CD14-positive monocyte (primary cell): ENCODE measurements at regions not wholly inside any gene's neighbourhood (a gene's known extent, or its start where the extent isn't known, plus 50 kb on each side); places are given as distances from the start of the nearest gene placed in this dataset.

Experiments used
- DNase-seq, 3 donors: peaks; one replicate each; pipeline ENCODE4 v3.0.0-alpha.2; 2011 to 2022
- H2AFZ ChIP-seq: 2 replicates; pipeline ENCODE4 v1.6.0; 2012; ENCODE audit warnings: mild to moderate bottlenecking, low read depth, low read length, inconsistent platforms; ENCODE audit not compliant: insufficient read depth, poor library complexity, severe bottlenecking
- H3K27ac ChIP-seq, 2 donors: 1 replicate in 1 of 2; 2 replicates in 1 of 2; pipeline ENCODE4 v1.5.1; 2012 to 2013; ENCODE audit warnings: low read length in 2 of 2, control low read depth in 1 of 2, inconsistent platforms in 1 of 2, low read depth in 1 of 2, mild to moderate bottlenecking in 1 of 2
- H3K27me3 ChIP-seq, 2 donors: one replicate each; pipeline versions ENCODE4 v1.6.0 to v1.6.1; 2011 to 2013; ENCODE audit warnings: low read length in 2 of 2; ENCODE audit not compliant: control insufficient read depth in 2 of 2, insufficient read depth in 2 of 2
- H3K36me3 ChIP-seq, 2 donors: replicated peaks in 1 of 2; 1 replicate in 1 of 2; 2 replicates in 1 of 2; pipeline versions ENCODE4 v1.5.1 to v1.6.1; 2012 to 2013; ENCODE audit warnings: low read length in 2 of 2, control low read depth in 1 of 2, inconsistent platforms in 1 of 2, mild to moderate bottlenecking in 1 of 2; ENCODE audit not compliant: insufficient read depth in 2 of 2, control insufficient read depth in 1 of 2
- H3K4me1 ChIP-seq, 2 donors: 1 replicate in 1 of 2; 2 replicates in 1 of 2; pipeline versions ENCODE4 v1.5.1 to v1.6.1; 2012 to 2013; ENCODE audit warnings: low read length in 2 of 2, control low read depth in 1 of 2, inconsistent platforms in 1 of 2, mild to moderate bottlenecking in 1 of 2, moderate library complexity in 1 of 2; ENCODE audit not compliant: insufficient read depth in 2 of 2, control insufficient read depth in 1 of 2
- H3K4me2 ChIP-seq: replicated peaks from 2 replicates; pipeline ENCODE3; 2012; ENCODE audit warnings: low read length, moderate library complexity, mild to moderate bottlenecking; ENCODE audit not compliant: poor library complexity, severe bottlenecking; ENCODE audit errors: extremely low read depth
- H3K4me3 ChIP-seq, 3 experiments: fragments of 200-600 bp in 1 of 3; sonication (generic) in 1 of 3; replicated peaks in 1 of 3; 1 replicate in 2 of 3; 2 replicates in 1 of 3; pipeline ENCODE4 v1.5.1; 2011 to 2013; ENCODE audit warnings: low read length in 3 of 3, mild to moderate bottlenecking in 3 of 3, control low read depth in 2 of 3, low read depth in 2 of 3, inconsistent platforms in 1 of 3, moderate library complexity in 1 of 3
- H3K79me2 ChIP-seq: 2 replicates; pipeline ENCODE4 v1.6.0; 2012; ENCODE audit warnings: mild to moderate bottlenecking, control low read depth, inconsistent platforms, low read length, moderate library complexity; ENCODE audit not compliant: insufficient read depth
- H3K9ac ChIP-seq: 2 replicates; pipeline ENCODE4 v1.6.0; 2017; ENCODE audit warnings: low read length, mild to moderate bottlenecking; ENCODE audit not compliant: insufficient read depth, poor library complexity, severe bottlenecking
- H3K9me3 ChIP-seq, 2 donors: replicated peaks in 1 of 2; 1 replicate in 1 of 2; 2 replicates in 1 of 2; pipeline versions ENCODE4 v1.5.1 to v1.6.1; 2012 to 2013; ENCODE audit warnings: low read length in 2 of 2, control low read depth in 1 of 2; ENCODE audit not compliant: control insufficient read depth in 1 of 2, insufficient read depth in 1 of 2
- H4K20me1 ChIP-seq: 2 replicates; pipeline ENCODE4 v1.6.0; 2012; ENCODE audit warnings: mild to moderate bottlenecking, low read length, control low read depth, moderate library complexity; ENCODE audit not compliant: insufficient read depth
- H3K27ac Mint-ChIP-seq, 7 donors: one replicate each; pipeline ENCODE4 v1.8.0; 2020; ENCODE audit warnings: mild to moderate bottlenecking in 7 of 7, mixed read lengths in 7 of 7, moderate library complexity in 6 of 7, inconsistent platforms in 2 of 7
- H3K27me3 Mint-ChIP-seq, 3 donors: one replicate each; pipeline ENCODE4 v1.8.0; 2021 to 2022; ENCODE audit warnings: low read depth in 3 of 3, mild to moderate bottlenecking in 3 of 3, mixed read lengths in 3 of 3, moderate library complexity in 3 of 3, inconsistent platforms in 1 of 3
- H3K36me3 Mint-ChIP-seq, 2 donors: one replicate each; pipeline ENCODE4 v1.8.0; 2020; ENCODE audit warnings: mixed read lengths in 2 of 2, inconsistent platforms in 1 of 2, mild to moderate bottlenecking in 1 of 2
- H3K4me1 Mint-ChIP-seq: one replicate; pipeline ENCODE4 v1.8.0; 2020; ENCODE audit warnings: mild to moderate bottlenecking, mixed read lengths
- H3K4me3 Mint-ChIP-seq, 2 donors: one replicate each; pipeline ENCODE4 v1.8.0; 2020; ENCODE audit warnings: mild to moderate bottlenecking in 2 of 2, mixed read lengths in 2 of 2, moderate library complexity in 1 of 2
- H3K9me3 Mint-ChIP-seq, 7 donors: one replicate each; pipeline ENCODE4 v1.8.0; 2020 to 2022; ENCODE audit warnings: mixed read lengths in 7 of 7, mild to moderate bottlenecking in 6 of 7, moderate library complexity in 6 of 7, inconsistent platforms in 2 of 7
- WGBS: methylation state at CpG from one replicate; pipeline ENCODE4 v1.1.5; 2013; ENCODE audit warnings: missing lambda C conversion rate; ENCODE audit not compliant: insufficient coverage; 5-methylcytosine and 5-hydroxymethylcytosine counted together
- intact Hi-C, 2 donors: fragments of 100-400 bp; cut with micrococcal nuclease; formaldehyde crosslinking; loops; one replicate each; pipeline versions ENCODE4 v1.15.0 to v1.15.1; 2023
- TF ChIP-seq, protein P1 (sequence below): fragments of 200-600 bp; IDR thresholded peaks from one replicate; pipeline ENCODE4 v1.8.0; 2022; ENCODE audit warnings: antibody characterized with exemption, mild to moderate bottlenecking

- WGBS, result 83% methylated on average over 1 of the region's 2 CpGs
- H3K9me3 ChIP-seq, result no peaks in the 10 kb centered on the region
- intact Hi-C loops, result no loop called here
- peaks cover 0 to 10% (median 3%) of the 10 kb centered on the region in 7 donors for H3K9me3 Mint-ChIP-seq
- no peak overlapping the region for H3K4me3 ChIP-seq
- H3K27me3 ChIP-seq, result no peaks in the 10 kb centered on the region
- no peaks in the 10 kb centered on the region for H3K79me2 ChIP-seq
- H3K9ac ChIP-seq, result no peak overlapping the region
- H3K4me2 ChIP-seq, result no peak overlapping the region
- H3K36me3 Mint-ChIP-seq, result no peaks in the 10 kb centered on the region
- H3K36me3 ChIP-seq, result no peaks in the 10 kb centered on the region
- H2AFZ ChIP-seq, result no peak overlapping the region
- DNase-seq, result no peak
- H3K27ac Mint-ChIP-seq, result no peak overlapping the region
- no peak overlapping the region for H3K4me3 Mint-ChIP-seq
- H3K27me3 Mint-ChIP-seq, result no peaks in the 10 kb centered on the region
- H3K4me1 ChIP-seq, result no peaks in the 10 kb centered on the region
- H3K4me1 Mint-ChIP-seq, result no peaks in the 10 kb centered on the region
- TF ChIP-seq, protein P1, sequence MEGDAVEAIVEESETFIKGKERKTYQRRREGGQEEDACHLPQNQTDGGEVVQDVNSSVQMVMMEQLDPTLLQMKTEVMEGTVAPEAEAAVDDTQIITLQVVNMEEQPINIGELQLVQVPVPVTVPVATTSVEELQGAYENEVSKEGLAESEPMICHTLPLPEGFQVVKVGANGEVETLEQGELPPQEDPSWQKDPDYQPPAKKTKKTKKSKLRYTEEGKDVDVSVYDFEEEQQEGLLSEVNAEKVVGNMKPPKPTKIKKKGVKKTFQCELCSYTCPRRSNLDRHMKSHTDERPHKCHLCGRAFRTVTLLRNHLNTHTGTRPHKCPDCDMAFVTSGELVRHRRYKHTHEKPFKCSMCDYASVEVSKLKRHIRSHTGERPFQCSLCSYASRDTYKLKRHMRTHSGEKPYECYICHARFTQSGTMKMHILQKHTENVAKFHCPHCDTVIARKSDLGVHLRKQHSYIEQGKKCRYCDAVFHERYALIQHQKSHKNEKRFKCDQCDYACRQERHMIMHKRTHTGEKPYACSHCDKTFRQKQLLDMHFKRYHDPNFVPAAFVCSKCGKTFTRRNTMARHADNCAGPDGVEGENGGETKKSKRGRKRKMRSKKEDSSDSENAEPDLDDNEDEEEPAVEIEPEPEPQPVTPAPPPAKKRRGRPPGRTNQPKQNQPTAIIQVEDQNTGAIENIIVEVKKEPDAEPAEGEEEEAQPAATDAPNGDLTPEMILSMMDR, result no peak
- H3K27ac ChIP-seq, result no peak overlapping the region
- H4K20me1 ChIP-seq, result no peaks in the 10 kb centered on the region
These were observed 355.4 kb upstream of the SOX9 start for GRCh38 chr17:71765437-71765836.

- Histone ChIP-seq H3K27me3 (no peaks in the 10 kb centered on the region), H2AFZ (no peak overlapping the region), H3K27ac (no peak overlapping the region), H3K4me3 (no peak overlapping the region), H3K9ac (no peak overlapping the region), H3K79me2 (no peaks in the 10 kb centered on the region), H3K4me2 (no peak overlapping the region), H3K4me1 (no peaks in the 10 kb centered on the region), H3K9me3 (no peaks in the 10 kb centered on the region), H4K20me1 (no peaks in the 10 kb centered on the region), H3K36me3 (no peaks in the 10 kb centered on the region)
- no peak for DNase-seq
- no peaks in the 10 kb centered on the region for H3K4me1 Mint-ChIP-seq
- intact Hi-C loops, result no loop called here
- no peaks in the 10 kb centered on the region for H3K36me3 Mint-ChIP-seq
- WGBS, result 100% methylated on average over 1 of the region's 2 CpGs
- no peak overlapping the region for H3K27ac Mint-ChIP-seq
- H3K4me3 Mint-ChIP-seq, result no peak overlapping the region
- TF ChIP-seq, protein P1, result no peak
- peaks cover 0 to 7% (median 5%) of the 10 kb centered on the region in 7 donors for H3K9me3 Mint-ChIP-seq
- H3K27me3 Mint-ChIP-seq, result no peaks in the 10 kb centered on the region
These were observed 351.0 kb upstream of the SOX9 start for GRCh38 chr17:71769850-71770249.
